Peyer's patch (tissue), 4 donors: ENCODE measurements at regions not wholly inside any gene's neighbourhood (a gene's known extent, or its start where the extent isn't known, plus 50 kb on each side); places are given as distances from the start of the nearest gene placed in this dataset.

ENCODE experiments used
- CTCF ChIP-seq, 6 experiments: fragments of 450-650 bp in 4 of 6; fragments of 200-600 bp in 2 of 6; sonication (generic) in 1 of 6; IDR thresholded peaks; one replicate each; pipeline ENCODE4 v1.5.1; 2017 to 2019; ENCODE audit warnings: antibody characterized with exemption in 6 of 6, mild to moderate bottlenecking in 3 of 6, moderate library complexity in 1 of 6
- POLR2A ChIP-seq, 2 donors: fragments of 450-650 bp; IDR thresholded peaks; one replicate each; pipeline ENCODE4 v1.5.1; 2017; ENCODE audit warnings: antibody characterized with exemption in 2 of 2, mild to moderate bottlenecking in 2 of 2, moderate library complexity in 2 of 2

GRCh38 chr12:130111965-130112496 lies 50.2 kb upstream of the FZD10 start:
- TF ChIP-seq CTCF (IDR thresholded peaks at IDR 0.05) (no peak), POLR2A (IDR thresholded peaks at IDR 0.05) (no peak)
